ENCODE measurements at regions not wholly inside any gene's neighbourhood (a gene's known extent, or its start where the extent isn't known, plus 50 kb on each side); places are given as distances from the start of the nearest gene placed in this dataset.
A peak's percentile ranks its signal among the peaks of the same experiment; 100 is the strongest.

DNA sequence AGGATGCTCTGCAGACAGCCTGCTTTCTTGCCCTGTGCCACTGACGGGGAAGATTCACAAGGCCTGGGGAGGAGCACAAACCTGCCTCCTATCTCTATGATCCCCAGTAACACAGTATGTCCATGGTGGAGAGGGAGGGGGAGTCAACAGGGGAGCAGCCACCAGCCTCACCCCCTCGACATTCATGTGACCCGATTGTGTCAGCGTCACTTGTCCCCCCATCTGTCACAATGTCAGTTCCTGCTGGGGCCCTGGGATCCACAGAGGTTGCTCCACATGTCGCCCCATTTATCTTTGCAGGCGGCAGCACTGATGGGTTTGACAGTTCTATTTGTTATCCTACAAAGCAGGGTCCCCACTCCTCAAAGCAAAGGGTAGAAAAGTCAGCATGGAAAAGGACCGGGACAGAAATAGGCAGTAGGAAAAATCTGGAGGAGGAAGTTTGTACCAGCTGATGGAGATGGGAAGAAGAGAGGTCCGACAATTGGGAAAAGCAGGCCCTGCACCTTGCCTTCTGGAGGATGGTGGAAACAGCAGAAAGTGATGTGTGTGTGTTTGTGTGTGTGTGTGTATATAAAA is 130.9 kb downstream of the SEC16B start:
- no peak for DNase-seq

- DNase-seq: no peak
Measured at GRCh38 chr1:177833631-177834030, 136.2 kb downstream of the SEC16B start.

GRCh38 chr1:177830531-177831135 is 139.2 kb downstream of the SEC16B start:
- no peak for DNase-seq

DNA sequence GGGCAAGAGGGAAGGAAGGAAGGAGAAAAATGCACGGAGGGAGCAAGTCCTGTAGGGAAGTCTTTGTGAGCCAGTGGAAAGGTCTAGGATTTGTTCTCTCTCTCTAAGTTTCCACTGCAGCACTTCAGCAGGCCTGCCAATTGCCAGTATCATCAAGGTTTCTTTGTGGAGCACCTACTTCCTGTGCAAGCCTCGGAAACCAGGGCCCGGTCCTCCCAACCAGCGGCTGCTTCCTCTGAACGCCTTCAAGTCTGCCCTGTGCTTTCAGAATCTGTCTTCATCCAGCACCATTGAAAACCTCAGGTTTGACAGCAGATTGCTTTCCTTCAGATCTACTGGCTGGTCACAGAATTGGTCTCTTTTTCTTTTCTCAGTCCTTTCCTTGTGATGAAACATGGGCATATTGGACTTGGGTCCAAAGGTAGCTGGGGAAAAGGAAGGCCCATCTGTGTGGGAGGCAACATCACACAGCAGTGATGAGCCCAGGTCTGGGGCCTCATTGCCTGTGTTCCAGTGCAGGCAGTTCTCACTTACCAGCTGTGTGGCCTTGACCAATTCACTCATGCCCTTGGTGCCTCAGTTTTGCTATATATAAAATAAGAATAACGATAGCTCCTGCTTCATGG is 144.5 kb downstream of the SEC16B start:
- no peak for DNase-seq

DNA sequence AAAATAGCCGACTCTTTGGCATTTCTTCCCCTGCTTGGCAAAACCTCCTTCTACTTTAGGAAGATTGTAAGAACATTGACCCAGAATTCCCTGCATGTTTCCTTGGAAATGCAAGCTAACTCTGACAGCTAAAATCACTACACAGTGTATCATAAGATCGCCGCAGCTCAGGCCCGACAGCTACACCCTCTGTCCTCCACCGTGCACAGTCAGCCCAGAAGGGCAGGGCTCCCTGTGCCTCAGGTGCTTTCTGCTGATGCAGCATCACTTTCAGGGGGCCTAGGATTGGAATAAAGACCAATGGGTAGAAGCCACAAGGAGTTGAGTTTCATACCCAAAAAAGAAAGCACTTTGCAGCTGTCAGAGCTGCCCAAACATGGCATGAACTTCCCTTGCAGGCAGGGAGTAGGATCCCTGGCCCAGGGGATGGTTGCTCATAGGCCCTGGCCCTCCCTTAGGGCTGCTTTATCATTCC is 145.3 kb downstream of the SEC16B start:
- no peak for DNase-seq

DNA sequence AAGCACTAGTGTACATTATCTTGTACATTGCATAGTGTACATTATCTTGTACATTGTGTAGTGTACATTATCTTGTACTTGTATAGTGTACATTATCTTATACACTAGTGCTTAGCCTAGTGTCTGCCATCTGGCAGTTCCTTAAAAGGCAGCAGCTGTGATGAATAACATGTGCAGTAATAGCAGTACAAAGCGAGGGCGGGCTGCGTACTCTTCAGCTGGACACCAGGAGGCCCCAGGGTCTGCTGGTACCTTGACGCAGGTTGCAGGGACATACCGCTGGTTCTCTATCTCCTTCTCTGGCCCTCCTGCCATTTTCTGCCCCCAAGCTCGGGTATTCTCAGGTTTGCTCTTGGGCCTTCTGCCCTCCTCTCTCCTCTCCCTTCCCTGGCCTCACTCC is 149.6 kb downstream of the SEC16B start:
- no peak for DNase-seq

GRCh38 chr1:177817937-177818875 is 151.7 kb downstream of the SEC16B start:
- DNase-seq: peak; percentile 58

GRCh38 chr1:177812650-177813049 is 157.2 kb downstream of the SEC16B start:
- no peak for DNase-seq

- no peak for DNase-seq
Measured at GRCh38 chr1:177812144-177812543, 157.7 kb downstream of the SEC16B start.

- no peak for DNase-seq
Measured at GRCh38 chr1:177811429-177811828, 158.4 kb downstream of the SEC16B start.

DNA sequence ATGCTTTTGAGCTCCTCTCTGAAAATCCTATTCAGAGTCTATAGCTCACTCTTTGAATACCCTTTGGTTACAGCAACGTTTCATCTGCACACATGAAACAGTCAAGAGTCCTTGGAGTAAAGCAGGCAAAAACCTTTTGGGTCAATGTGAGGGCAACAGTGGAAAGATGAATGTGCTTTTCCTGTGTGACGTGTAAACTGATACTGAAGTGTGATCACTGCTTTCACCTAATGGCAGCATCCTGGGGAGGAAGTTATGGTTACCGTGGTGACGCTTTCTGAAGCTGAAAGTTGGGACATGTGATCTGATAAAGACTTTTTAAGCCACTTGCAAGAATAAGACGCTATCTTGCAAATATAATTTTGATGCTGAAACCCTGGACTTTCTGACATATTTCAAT is 160.0 kb downstream of the SEC16B start:
- peak; percentile 13 for DNase-seq

GRCh38 chr1:177802304-177802703 is 167.6 kb downstream of the SEC16B start:
- DNase-seq: no peak

GRCh38 chr1:177801790-177802189 is 168.1 kb downstream of the SEC16B start:
- DNase-seq: no peak

GRCh38 chr1:177800400-177801088 is 169.3 kb downstream of the SEC16B start:
- DNase-seq: peak; percentile 56

DNA sequence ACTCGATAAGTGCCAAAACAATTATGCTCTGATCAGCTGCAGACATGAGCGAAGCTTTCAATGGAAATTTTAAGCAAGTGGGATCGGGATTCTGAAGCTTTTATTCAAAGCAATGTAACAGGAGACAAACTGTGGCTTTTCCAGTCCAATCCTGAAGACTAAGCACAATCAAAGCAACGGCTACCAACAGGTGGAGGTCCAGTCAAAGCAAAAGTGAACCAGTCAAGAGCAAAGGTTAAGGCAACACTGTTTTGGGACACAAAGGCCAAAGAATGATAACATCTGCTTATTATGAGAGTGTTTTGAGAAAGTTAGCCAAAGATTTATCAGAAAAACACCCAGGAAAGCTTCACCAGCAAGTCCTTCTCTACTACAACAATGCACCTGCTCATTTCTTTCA is 170.1 kb downstream of the SEC16B start:
- no peak for DNase-seq

DNA sequence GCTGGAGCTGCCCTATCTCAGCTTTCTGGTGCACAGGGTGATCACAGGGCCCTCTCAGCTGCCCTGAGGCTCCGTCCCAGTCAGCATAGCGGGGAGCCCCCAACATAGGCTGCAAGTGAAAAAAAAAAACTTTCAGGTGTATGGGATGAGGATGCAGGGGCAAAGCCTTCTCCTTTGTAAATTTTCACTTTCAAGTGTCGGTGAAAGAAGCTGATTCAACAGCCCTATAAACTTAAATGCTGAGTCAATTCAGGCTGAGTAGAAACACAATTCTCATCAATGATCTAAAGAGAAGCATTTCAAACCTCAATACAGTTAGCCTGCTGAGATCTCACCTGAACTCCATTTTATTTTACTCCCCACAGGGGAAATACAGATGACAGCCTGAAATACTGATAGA is 171.2 kb downstream of the SEC16B start:
- no peak for DNase-seq

- no peak for DNase-seq
Measured at GRCh38 chr1:177796561-177796960, 173.3 kb downstream of the SEC16B start.

DNA sequence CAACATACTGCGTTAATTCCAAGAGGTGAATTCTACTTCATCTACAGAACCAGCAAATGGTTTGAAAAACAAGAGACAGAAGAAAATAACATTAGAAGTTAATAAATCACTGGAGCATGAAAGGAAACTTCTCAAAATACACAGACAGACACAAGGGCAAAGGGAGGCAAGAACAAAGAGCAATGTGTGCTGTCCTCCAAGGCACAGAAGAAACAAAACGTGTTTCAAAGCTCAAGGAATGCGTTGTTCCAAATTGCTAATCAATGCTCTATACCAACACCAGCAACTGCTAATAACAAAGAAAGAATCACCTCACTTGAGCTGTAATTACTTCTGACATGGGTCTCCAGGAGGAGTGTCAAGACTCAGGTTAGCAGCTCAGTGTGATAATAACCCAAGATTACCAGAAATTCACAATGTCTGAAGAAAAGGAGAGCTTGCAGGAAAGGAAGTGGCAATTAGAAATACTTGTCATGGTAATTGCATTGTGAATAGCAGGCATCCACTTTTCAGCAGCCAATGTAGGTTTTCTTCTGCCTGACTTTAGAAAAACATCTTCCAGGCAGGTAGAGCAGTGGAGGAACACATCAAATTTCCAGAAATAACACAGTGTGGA is 175.4 kb downstream of the SEC16B start:
- no peak for DNase-seq

GRCh38 chr1:177793900-177794299 is 176.0 kb downstream of the SEC16B start:
- DNase-seq: no peak

DNA sequence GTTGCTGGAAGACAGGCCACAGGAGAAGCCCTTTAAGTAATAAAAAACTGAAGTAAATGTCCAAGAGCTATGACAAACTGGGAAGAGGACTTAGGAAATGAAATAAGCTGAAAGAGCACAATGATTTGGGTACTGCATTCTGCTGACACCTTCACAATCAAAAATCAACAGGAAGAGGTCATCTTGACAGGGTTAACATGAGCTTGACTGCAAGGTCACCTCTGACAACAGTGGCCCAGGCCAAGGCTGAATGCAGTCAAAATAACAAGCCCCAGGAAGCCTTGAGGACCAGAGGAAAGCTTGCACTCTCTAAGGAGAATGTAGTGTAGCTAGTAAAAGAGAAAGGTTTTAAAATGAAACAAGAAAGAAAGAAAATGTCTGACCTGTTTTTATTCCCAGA is 179.3 kb downstream of the SEC16B start:
- DNase-seq: no peak

- DNase-seq: no peak
Measured at GRCh38 chr1:177789956-177790355, 179.9 kb downstream of the SEC16B start.

DNA sequence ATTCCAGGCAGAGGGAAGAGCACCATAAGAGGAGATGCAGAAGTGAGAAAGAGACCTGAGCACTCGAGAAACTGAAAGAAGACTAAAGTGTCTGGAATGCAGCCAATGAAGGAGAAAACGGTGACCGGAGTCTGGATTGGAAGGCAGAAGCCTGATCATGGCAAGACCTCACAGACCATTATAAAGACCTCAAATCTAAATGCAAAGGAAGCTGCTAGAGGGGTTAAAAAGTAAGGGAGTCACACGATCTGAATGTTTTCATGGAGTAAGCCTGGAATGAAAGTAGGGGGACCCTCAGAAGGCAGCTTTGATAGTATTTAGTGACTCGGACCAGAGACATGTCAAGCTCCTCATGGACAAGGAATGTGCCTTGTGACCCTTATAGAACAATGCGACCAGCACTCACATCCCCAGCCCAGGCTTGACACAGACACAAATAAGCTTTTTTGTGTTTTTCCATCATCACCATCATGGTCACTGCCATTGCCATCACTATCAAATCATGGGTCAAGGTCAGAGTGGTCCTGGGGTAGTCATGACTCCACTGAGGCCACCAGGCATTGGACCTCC is 183.6 kb downstream of the SEC16B start:
- DNase-seq: no peak

Measured in MV-4-11 (cell line).